ENCODE measurements at regions not wholly inside any gene's neighbourhood (a gene's known extent, or its start where the extent isn't known, plus 50 kb on each side); places are given as distances from the start of the nearest gene placed in this dataset.

GRCh38 chr21:20538039-20538658, 460.1 kb upstream of the NCAM2 start:
- H3K79me2 ChIP-seq (ENCODE audit: low read length), result no peaks in the 10 kb centered on the region
- no peak for DNase-seq
- H4K20me1 ChIP-seq (ENCODE audit: insufficient read depth, low read length), result no peaks in the 10 kb centered on the region
- H3K9me3 ChIP-seq (replicated peaks; ENCODE audit: insufficient read depth, low read length), result no peaks in the 10 kb centered on the region
- no peak overlapping the region for H3K4me3 ChIP-seq (ENCODE audit: low read length)
- no peak overlapping the region for H3K9ac ChIP-seq (ENCODE audit: low read length)
- H2AFZ ChIP-seq (ENCODE audit: low read length), result no peak overlapping the region
- H3K4me1 ChIP-seq (ENCODE audit: low read length), result no peaks in the 10 kb centered on the region
- no peaks in the 10 kb centered on the region for H3K36me3 ChIP-seq (replicated peaks; ENCODE audit: insufficient read depth, low read length)
- H3K27ac ChIP-seq (ENCODE audit: low read length), result no peak overlapping the region
- TF ChIP-seq CTCF (IDR thresholded peaks at IDR 0.05; ENCODE audit: low read length) (no peak), EZH2 (optimal IDR thresholded peaks at IDR 0.05; ENCODE audit: low read depth, low read length) (no peak), EZH2phosphoT487 (IDR thresholded peaks at IDR 0.05; ENCODE audit: low read length) (no peak)
- no peak overlapping the region for H3K4me2 ChIP-seq (ENCODE audit: low read depth, low read length)
- no peaks in the 10 kb centered on the region for H3F3A ChIP-seq (ENCODE audit: insufficient read depth, low read length)
- H3K9me2 ChIP-seq (replicated peaks; ENCODE audit: insufficient read depth, low read length), result no peaks in the 10 kb centered on the region
- no peaks in the 10 kb centered on the region for H3K27me3 ChIP-seq (replicated peaks; ENCODE audit: insufficient read depth, low read length)

GRCh38 chr21:20545454-20545853, 452.8 kb upstream of the NCAM2 start:
- H3K4me3 ChIP-seq (ENCODE audit: low read length), result no peak overlapping the region
- no peaks in the 10 kb centered on the region for H3K27me3 ChIP-seq (replicated peaks; ENCODE audit: insufficient read depth, low read length)
- H3K9me3 ChIP-seq (replicated peaks; ENCODE audit: insufficient read depth, low read length), result no peaks in the 10 kb centered on the region
- no peaks in the 10 kb centered on the region for H4K20me1 ChIP-seq (ENCODE audit: insufficient read depth, low read length)
- H3K79me2 ChIP-seq (ENCODE audit: low read length), result no peaks in the 10 kb centered on the region
- no peak overlapping the region for H3K9ac ChIP-seq (ENCODE audit: low read length)
- no peaks in the 10 kb centered on the region for H3K36me3 ChIP-seq (replicated peaks; ENCODE audit: insufficient read depth, low read length)
- H2AFZ ChIP-seq (ENCODE audit: low read length), result no peak overlapping the region
- no peaks in the 10 kb centered on the region for H3F3A ChIP-seq (ENCODE audit: insufficient read depth, low read length)
- no peak for TF ChIP-seq EZH2 (optimal IDR thresholded peaks at IDR 0.05; ENCODE audit: low read depth, low read length)
- no peak for TF ChIP-seq CTCF (IDR thresholded peaks at IDR 0.05; ENCODE audit: low read length)
- no peak for TF ChIP-seq EZH2phosphoT487 (IDR thresholded peaks at IDR 0.05; ENCODE audit: low read length)
- no peaks in the 10 kb centered on the region for H3K9me2 ChIP-seq (replicated peaks; ENCODE audit: insufficient read depth, low read length)
- no peak overlapping the region for H3K4me2 ChIP-seq (ENCODE audit: low read depth, low read length)
- no peak overlapping the region for H3K27ac ChIP-seq (ENCODE audit: low read length)
- H3K4me1 ChIP-seq (ENCODE audit: low read length), result no peaks in the 10 kb centered on the region
- no peak for DNase-seq

GRCh38 chr21:20551939-20552338, 446.3 kb upstream of the NCAM2 start:
- H3K9ac ChIP-seq (ENCODE audit: low read length), result no peak overlapping the region
- H3K4me2 ChIP-seq (ENCODE audit: low read depth, low read length), result no peak overlapping the region
- no peak overlapping the region for H3K4me3 ChIP-seq (ENCODE audit: low read length)
- H2AFZ ChIP-seq (ENCODE audit: low read length), result no peak overlapping the region
- no peak overlapping the region for H3K27ac ChIP-seq (ENCODE audit: low read length)
- H4K20me1 ChIP-seq (ENCODE audit: insufficient read depth, low read length), result no peaks in the 10 kb centered on the region
- no peak for DNase-seq
- no peaks in the 10 kb centered on the region for H3K9me3 ChIP-seq (replicated peaks; ENCODE audit: insufficient read depth, low read length)
- H3K36me3 ChIP-seq (replicated peaks; ENCODE audit: insufficient read depth, low read length), result no peaks in the 10 kb centered on the region
- H3K27me3 ChIP-seq (replicated peaks; ENCODE audit: insufficient read depth, low read length), result no peaks in the 10 kb centered on the region
- H3F3A ChIP-seq (ENCODE audit: insufficient read depth, low read length), result no peaks in the 10 kb centered on the region
- no peaks in the 10 kb centered on the region for H3K79me2 ChIP-seq (ENCODE audit: low read length)
- TF ChIP-seq EZH2 (optimal IDR thresholded peaks at IDR 0.05; ENCODE audit: low read depth, low read length), result no peak
- no peaks in the 10 kb centered on the region for H3K4me1 ChIP-seq (ENCODE audit: low read length)
- H3K9me2 ChIP-seq (replicated peaks; ENCODE audit: insufficient read depth, low read length), result no peaks in the 10 kb centered on the region

- Histone ChIP-seq H3K27ac (ENCODE audit: low read length) (no peak overlapping the region), H3K27me3 (replicated peaks; ENCODE audit: insufficient read depth, low read length) (no peaks in the 10 kb centered on the region), H4K20me1 (ENCODE audit: insufficient read depth, low read length) (no peaks in the 10 kb centered on the region), H3K36me3 (replicated peaks; ENCODE audit: insufficient read depth, low read length) (no peaks in the 10 kb centered on the region), H3K9ac (ENCODE audit: low read length) (no peak overlapping the region), H3K4me3 (ENCODE audit: low read length) (no peak overlapping the region), H3F3A (ENCODE audit: insufficient read depth, low read length) (no peaks in the 10 kb centered on the region), H2AFZ (ENCODE audit: low read length) (no peak overlapping the region), H3K4me2 (ENCODE audit: low read depth, low read length) (no peak overlapping the region), H3K9me3 (replicated peaks; ENCODE audit: insufficient read depth, low read length) (no peaks in the 10 kb centered on the region), H3K4me1 (ENCODE audit: low read length) (no peaks in the 10 kb centered on the region), H3K79me2 (ENCODE audit: low read length) (no peaks in the 10 kb centered on the region), H3K9me2 (replicated peaks; ENCODE audit: insufficient read depth, low read length) (no peaks in the 10 kb centered on the region)
- DNase-seq, result no peak
- no peak for TF ChIP-seq EZH2 (optimal IDR thresholded peaks at IDR 0.05; ENCODE audit: low read depth, low read length)
Measured at GRCh38 chr21:20554785-20555184, 443.4 kb upstream of the NCAM2 start.

Measured in MM.1S (cell line).